Jurkat, Clone E6-1 (cell line): ENCODE measurements at regions not wholly inside any gene's neighbourhood (a gene's known extent, or its start where the extent isn't known, plus 50 kb on each side); places are given as distances from the start of the nearest gene placed in this dataset.
A peak's percentile ranks its signal among the peaks of the same experiment; 100 is the strongest.

ENCODE experiments used
- DNase-seq: peaks from one replicate; pipeline ENCODE4 v3.0.0-alpha.2; 2011; ENCODE audit warnings: low read depth, low spot score
- H3K4me3 ChIP-seq: 2 replicates; pipeline ENCODE4 v1.5.1; 2011; ENCODE audit warnings: mild to moderate bottlenecking, low read length, control low read depth, moderate library complexity

DNA sequence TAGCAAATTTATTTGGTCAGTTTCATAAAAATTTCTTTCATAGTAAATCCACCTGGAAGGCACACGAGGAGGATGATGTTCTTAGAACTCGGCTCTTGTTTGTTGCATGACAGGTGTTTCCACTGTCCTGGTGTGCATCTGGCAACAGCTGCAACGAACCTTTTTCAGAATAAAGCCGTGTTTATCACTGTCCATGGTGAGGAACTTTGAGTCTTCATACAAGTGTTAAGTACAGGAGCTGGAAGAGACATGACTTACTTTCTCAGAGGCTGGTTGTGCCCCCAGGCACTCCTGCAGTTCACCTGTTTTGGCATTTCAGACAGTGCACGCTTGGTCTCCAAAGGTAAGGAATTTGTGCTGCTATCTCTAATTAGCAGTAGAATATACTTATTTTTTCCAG lies 97.1 kb downstream of the ADAMTS1 start:
- H3K4me3 ChIP-seq: no peak overlapping the region
- no peak for DNase-seq

DNA sequence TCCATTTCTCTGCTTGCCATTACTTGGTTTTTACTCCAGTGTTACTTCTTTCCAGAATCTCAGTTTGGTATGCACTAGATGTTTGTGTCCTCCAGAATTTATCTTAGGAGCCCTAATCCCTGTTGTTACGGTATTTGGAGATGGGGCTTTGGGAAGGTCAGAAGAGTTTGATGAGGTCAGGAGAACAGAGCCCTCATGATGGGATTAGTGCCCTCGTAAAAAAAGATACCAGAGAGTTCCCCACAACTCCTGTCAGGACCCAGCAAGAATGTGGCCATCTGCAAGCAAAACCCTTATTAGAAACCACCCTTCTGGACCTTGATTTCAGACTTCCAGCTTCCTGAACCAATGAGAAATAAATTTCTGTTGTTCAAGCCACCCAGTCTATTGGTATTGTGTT lies 98.0 kb downstream of the ADAMTS1 start:
- H3K4me3 ChIP-seq: no peak overlapping the region
- no peak for DNase-seq

DNA sequence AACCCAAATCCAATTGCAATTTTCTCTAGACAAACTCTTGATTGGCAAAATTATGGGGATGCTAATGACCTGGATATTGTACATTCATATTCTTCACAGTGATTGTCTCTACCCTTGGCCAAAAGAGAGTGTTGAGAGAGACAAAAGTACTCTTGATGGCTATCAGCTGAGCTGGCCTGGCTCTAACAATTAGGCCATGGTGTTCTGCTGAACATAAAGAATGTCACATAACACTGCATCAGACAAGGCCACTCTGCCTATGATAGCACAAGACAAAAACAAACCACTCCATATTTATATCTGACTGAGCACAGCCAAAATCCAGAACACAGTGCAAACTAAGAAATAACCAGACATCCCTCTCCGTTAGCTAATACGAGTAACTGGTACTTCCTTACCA lies 101.7 kb downstream of the ADAMTS1 start:
- H3K4me3 ChIP-seq: no peak overlapping the region
- no peak for DNase-seq

DNA sequence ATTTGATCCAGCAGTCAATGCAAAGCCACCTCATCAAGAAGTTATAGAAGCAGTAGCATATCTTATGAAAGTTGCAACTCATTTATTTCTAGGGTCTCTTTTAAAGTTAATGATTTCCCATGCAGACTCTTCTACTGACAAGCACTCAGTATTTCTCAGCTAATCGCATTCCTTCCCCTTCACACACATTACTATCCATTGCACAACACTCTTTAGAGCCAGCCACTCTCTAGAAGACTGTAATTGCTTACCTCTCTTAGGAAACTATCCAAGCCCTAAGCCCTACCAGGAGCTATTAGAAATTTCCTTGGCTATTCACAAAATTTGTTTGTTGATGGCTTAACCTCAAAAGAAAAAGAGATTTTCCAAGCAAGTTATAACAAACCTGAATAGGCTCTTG lies 106.0 kb downstream of the ADAMTS1 start:
- DNase-seq: no peak
- no peak overlapping the region for H3K4me3 ChIP-seq

DNA sequence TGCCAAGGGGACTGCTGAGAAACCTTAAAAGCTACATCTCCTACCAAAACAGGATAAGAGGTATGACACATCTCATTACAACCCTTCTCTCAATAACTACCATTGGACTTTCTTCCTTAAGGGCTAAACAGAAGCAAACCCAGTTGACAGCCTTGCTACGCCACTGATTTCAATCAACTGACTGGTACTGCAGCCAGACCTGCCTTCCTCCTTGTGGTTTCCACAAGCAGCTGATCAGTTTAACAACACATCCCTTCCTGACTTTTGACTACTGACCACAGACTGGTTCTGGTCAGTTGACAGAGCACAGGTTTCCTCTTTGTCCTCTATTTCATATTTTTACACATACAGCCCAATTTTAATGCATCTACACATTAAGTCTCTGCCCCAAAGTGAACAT lies 108.8 kb downstream of the ADAMTS1 start:
- H3K4me3 ChIP-seq: no peak overlapping the region
- no peak for DNase-seq

DNA sequence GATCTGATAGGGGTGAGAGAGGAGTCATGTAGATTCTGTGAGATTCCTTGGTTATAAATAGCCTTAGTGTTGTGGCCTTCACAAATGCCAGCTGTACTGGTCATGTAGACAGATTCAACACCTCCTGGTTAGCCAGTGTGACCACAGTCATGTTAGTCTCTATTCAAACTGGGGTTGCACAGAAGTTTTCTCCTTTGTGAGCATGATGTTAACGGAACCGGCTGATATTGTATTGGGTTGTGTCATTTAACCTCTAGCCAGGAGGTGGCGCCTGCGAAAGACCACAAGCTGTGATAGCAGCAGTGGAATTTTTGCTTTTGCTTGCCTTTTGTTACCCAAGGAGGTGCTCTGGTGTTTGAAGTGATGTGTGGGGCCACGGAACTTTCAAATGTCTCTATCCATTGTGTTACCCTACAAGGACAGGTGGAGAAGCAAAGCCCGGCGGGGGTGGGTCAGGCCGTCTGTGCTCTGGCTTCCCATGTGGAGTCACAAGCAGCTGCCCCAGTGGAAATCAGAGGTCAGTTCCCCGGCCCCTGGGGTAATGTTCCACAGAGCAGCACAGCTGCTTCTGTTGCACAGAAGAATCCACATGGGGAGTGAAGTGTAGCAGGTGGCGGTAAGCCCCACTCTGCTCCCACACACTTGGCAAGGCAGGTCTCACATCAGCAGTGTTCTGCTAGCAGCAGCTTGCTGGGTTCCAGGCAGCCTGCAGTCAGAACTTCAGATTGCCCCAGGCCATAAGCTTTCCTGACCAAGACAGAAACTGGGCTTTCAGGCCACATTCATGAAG lies 112.6 kb downstream of the ADAMTS1 start:
- H3K4me3 ChIP-seq: no peak overlapping the region
- DNase-seq: peak; percentile 20

DNA sequence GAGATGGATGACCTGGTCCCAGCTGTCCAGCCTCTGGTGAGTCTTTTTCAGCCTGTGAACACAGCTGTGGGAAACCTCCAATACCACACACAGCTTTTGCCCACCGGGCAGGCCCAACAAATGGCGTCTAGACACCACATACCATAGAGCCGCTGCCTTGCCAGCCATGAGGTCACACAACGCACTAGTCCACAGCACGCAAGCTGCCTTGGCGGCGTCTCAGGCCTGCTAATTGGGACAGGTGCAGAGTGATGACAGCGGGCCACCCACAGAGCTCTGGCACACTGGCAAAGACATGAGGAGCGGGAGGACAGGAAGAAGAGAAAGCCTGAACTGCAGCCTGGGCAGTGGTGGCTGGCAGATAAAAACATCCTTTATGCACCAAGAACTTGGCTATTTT lies 125.5 kb downstream of the ADAMTS1 start:
- no peak for DNase-seq
- no peak overlapping the region for H3K4me3 ChIP-seq

DNA sequence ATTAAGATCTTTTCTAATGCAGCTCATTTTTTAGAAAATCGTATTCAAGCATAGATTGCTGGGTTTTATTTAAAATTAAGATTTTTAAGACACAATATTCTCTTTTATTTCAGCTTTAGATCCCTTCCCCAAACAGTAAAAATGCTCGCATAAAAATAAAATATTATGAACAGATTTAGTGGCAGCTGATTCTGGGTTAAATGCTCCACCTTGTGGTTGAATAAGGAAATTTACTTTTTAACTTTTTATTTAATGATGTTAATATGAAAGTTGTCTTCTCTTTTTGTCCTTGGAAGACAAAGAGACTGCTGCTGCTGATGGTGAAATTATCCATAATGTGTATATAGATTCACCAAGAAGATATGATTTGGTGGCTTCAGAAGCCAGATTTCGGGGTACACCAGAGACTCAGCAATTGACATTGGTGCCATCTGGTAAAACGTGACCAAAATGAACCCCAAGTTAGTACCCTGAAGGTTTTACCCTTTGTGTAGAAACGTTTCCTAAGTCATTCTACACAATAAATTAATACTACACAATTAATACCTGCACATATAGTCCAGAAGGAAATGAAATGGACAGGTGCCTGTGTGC lies 128.0 kb downstream of the ADAMTS1 start:
- H3K4me3 ChIP-seq: no peak overlapping the region
- DNase-seq: peak; percentile 6

DNA sequence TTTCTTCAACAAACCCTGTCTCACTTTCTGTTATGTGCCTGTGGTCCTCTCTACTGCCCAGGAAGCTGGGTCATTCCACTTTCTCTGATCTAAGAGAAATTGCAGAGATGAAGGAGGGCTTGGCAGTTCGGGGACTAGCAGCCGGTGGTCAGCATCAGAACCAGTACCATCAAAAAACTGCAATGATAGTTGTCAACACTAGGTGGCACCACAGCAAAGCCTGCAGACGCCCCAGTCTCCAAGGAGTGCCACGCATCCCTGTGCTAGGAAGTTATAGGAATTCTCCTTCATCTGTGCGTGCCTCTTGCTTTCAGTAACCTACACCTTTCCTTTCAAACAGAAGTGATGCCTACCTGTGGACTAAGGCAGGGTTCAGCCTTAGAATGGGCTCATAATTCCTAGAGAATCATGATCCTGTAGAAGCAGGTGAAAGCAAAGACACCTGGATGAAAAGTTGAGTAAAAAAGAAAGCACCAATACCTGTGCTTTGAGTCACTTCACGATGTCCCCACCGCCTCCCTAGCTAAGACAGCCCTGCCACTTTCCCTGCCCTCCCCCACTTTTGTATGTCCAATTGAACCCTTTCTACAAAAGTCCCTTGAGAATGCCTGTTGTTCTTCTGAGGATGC lies 129.2 kb downstream of the ADAMTS1 start:
- H3K4me3 ChIP-seq: no peak overlapping the region
- DNase-seq: no peak

DNA sequence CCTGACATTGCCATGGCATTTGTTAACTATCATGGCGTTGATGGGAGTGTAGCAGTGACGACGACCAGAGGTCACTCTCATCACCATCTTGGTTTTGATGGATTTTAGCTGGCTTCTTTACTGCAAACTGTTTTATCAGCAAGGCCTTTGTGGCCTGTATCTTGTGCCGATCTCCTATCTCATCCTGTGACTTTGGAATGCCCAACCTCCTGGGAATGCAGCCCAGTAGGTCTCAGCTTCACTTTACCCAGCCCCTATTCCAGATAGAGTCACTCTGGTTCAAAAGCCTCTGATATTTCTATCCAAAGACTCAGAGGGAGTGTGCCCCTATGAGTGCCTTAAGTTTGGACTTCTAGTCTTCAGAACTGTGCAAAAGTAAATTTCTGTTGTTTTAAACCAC lies 130.1 kb downstream of the ADAMTS1 start:
- no peak for DNase-seq
- H3K4me3 ChIP-seq: no peak overlapping the region

DNA sequence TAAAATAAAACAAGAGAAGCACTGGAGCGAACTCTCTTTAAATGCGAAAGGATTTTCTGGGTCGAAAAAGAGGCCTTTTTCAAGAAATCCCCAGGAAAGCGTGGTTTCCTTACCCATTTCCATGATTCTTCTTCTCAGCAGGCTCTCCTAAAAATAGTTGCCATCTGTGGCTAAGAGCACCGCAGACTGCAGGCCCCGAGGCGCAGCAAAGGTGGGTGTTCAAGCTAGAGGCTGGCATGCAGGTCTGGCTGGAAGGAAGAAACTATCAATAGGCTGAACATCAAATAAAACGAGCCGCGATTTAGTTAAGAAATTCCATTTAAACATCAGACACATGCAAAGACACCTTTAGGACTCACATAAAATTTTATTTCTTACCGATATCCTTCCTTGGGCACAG lies 135.1 kb downstream of the ADAMTS1 start:
- no peak for DNase-seq
- H3K4me3 ChIP-seq: no peak overlapping the region

DNA sequence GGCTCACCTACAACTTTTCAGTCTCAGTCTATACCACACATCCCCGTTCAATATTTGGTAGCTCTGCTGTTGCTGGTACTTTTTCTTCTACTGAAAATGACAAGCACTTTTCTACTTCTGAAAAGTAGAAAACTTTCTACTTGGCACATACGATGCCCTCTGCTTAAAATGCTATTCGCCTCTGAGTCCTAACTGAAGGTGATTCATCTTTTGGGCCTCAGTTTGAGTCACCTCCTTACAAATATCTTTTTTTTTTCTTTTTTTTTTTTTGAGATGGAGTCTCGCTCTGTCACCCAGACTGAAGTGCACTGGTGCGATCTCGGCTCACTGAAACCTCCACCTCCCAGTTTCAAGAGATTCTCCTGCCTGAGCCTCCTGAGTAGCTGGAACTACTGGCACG lies 136.0 kb upstream of the CYYR1 start:
- DNase-seq: no peak
- no peak overlapping the region for H3K4me3 ChIP-seq

DNA sequence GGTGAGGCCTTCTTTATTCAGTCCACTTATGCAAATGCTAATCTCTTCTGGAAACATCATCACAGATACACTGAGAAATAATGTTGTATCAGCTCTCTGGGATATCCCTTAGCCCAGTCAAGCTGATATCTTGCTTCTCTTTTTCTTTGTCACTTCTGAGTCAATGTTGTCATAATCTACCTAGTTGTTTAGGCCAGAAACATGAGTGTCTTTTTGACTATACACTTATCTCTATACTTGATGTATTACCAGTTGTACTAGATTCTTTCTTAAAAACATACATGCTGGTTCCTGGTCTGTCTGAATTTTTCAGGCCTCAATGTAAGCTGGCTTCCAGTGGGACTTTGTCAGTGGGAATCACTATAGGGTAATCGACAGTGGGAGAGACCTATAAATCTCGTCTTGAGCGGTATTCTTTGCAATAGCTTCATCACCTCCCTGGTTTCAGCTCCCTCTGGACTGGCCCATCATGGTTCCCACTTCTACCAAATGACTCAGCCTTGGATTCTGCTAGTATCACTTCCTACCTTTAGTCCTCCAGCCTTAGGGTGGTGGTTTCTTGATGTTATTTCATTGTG lies 135.2 kb upstream of the CYYR1 start:
- no peak for DNase-seq
- H3K4me3 ChIP-seq: no peak overlapping the region

DNA sequence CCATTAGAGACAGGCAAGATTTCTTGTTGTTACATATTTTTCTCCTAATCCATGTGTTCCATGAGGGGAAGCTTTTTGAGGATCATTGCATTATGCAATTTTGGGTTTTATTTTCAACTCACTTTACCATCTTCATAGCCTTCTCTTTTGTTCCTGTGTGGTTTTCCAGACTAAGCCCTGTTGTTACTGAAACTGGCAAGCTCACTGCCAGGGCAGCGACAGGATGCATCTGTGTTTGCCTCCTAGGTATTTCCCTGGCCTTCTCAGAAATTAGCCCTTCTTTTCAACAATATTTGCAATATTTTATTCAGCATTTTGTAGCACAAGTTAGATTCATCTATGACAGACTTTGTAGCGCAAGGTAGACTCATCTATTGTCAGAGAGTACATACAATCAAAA lies 134.2 kb upstream of the CYYR1 start:
- no peak for DNase-seq
- H3K4me3 ChIP-seq: no peak overlapping the region

DNA sequence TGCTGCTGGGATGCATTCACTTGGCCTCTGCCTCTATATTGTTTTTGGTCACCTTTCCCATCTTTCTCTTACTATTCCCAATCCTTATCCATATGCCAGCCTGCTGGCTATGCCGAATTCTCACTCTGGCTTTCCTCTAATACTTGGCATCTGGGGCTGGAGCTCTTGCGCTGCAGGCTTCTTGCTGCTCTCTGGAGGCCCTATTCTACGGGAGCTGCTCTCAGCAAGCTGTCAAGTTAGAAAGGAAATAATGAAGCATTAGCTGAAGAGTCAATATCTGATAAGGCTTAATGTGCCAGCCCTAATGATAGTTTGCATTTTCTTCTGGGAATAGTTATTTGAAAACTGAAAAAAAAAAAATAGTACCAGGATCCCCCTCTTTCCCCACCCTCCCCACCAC lies 125.3 kb upstream of the CYYR1 start:
- DNase-seq: no peak
- no peak overlapping the region for H3K4me3 ChIP-seq

DNA sequence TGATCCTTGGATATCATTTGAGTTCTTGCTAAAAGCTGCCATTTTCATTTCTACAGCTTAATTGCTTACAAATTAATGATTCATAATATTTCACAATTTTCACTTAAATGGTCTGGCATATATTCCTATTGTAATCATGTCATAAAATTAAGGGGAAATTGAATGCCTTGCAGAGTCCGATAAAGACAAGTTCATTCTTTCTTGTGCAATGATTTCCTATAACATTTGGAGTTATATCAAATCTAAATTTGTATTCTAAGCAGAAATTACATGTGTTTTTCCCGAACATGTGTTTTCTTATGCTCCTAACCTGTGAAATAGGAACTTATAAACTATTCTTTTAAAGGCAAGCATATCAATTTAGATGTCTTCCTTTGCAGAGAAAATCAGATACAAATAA lies 118.3 kb upstream of the CYYR1 start:
- no peak for DNase-seq
- no peak overlapping the region for H3K4me3 ChIP-seq

DNA sequence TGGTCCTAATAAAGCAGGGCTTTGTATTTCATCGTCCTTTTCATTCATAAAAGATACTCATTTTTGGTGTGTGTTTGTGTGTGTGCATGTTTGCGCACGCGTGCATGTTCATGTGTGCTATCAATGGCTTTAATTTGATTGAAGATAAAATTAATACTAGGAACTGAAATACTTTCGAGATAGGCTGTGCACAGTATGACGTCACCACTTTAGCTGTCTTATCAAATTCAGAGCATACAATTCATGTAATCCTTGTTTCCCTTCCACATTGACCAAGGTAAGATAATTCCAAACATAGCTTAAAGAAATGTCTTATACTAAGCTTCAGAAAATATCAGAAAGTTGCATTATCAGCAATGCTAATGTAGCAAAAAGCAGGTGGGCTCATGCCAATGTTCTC lies 113.6 kb upstream of the CYYR1 start:
- no peak for DNase-seq
- H3K4me3 ChIP-seq: no peak overlapping the region

DNA sequence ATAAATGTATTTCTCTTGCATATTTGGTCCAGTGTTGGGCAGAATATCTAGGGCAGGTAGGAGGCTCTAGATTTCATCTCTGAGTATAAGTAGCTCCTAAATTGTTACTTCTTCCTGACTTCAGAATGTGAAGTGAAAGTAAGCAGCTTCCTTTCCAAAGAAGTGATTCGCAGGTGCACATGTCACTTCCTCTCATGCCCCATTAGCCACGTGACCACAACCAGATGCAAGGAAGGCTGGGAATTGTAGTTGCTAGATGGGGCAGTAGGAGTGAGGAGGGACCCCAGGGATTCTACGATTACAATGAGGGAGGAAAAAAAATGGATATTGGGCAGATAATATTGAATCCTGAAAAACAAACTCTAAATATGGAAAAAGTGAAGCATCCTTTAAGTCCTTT lies 113.2 kb upstream of the CYYR1 start:
- peak; percentile 61 for DNase-seq

DNA sequence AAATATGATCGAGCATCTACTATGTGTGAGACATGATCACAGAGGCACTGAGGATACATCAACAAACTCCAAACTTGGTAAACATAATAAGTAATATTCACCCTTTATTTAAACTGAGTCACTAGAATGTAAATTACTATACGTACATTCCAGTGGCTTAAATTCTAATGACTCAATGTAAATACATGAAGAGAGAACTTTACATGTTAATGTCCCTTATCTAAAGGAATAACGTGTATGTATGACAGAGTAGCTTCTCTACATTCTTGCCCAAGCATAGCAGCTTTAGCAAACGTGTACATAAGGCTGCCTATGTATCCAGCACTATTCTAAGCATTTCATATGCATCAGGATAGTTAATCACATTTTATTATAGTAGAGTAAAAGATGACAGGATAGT lies 111.8 kb upstream of the CYYR1 start:
- no peak for DNase-seq

More for the DNA sequence above, 113.2 kb upstream of the CYYR1 start:
- H3K4me3 ChIP-seq: no peak overlapping the region

DNA sequence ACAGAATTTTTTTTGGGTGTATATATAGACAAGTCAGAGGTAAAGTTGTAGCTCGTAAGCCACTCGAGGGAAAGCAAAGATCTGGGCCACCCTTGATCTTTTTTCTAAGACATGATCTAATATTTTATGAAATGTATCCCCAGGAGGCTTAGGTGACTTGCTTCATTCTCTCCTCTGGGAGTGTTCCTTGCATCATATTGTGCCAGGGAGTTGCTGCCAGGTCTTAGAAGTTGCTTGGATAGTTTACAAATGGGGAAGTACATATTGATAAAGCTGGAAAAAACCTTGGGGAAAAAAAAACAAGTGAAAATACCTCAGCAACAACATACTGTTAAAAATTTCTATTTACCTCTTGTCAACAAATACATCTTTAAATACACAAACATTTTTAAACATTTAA lies 110.9 kb upstream of the CYYR1 start:
- H3K4me3 ChIP-seq: no peak overlapping the region
- DNase-seq: no peak

More for the DNA sequence above, 111.8 kb upstream of the CYYR1 start:
- no peak overlapping the region for H3K4me3 ChIP-seq
